Gastrocnemius medialis (tissue), 4 donors: ENCODE measurements at regions not wholly inside any gene's neighbourhood (a gene's known extent, or its start where the extent isn't known, plus 50 kb on each side); places are given as distances from the start of the nearest gene placed in this dataset.

Source experiments
- ATAC-seq, 2 donors: fragments of 150-250 bp; one replicate each; pipeline ENCODE4 v1.9.1; 2016
- DNase-seq, 2 donors: peaks; one replicate each; pipeline ENCODE4 v3.0.0-alpha.2; 2019
- H3K27ac ChIP-seq, 4 donors: fragments of 200-600 bp; sonication (generic); 1 replicate in 1 of 4; 2 replicates in 3 of 4; pipeline ENCODE4 v1.5.1; 2016 to 2018; ENCODE audit warnings: mild to moderate bottlenecking in 2 of 4, moderate library complexity in 1 of 4
- H3K27me3 ChIP-seq, 3 donors: fragments of 200-600 bp; sonication (generic) in 2 of 3; 1 replicate in 1 of 3; 2 replicates in 2 of 3; pipeline versions ENCODE4 v1.5.1 to v1.6.0; 2016 to 2019; ENCODE audit warnings: mild to moderate bottlenecking in 1 of 3, moderate library complexity in 1 of 3
- H3K36me3 ChIP-seq, 2 donors: fragments of 200-600 bp; sonication (generic) in 1 of 2; one replicate each; pipeline ENCODE4 v1.5.1; 2017 to 2018
- H3K4me1 ChIP-seq, 2 donors: fragments of 200-600 bp; sonication (generic) in 1 of 2; one replicate each; pipeline ENCODE4 v1.5.1; 2016 to 2017; ENCODE audit warnings: mild to moderate bottlenecking in 2 of 2
- H3K4me3 ChIP-seq, 4 donors: fragments of 200-600 bp; sonication (generic) in 3 of 4; 1 replicate in 1 of 4; 2 replicates in 3 of 4; pipeline ENCODE4 v1.5.1; 2016 to 2019; ENCODE audit warnings: mild to moderate bottlenecking in 2 of 4
- H3K9me3 ChIP-seq, 3 donors: fragments of 200-600 bp; sonication (generic) in 2 of 3; 1 replicate in 1 of 3; 2 replicates in 2 of 3; pipeline ENCODE4 v1.5.1; 2016 to 2019
- CTCF ChIP-seq, 5 experiments: fragments of 450-650 bp in 3 of 5; fragments of 200-600 bp in 2 of 5; sonication (generic) in 2 of 5; IDR thresholded peaks in 4 of 5; conservative IDR thresholded peaks in 1 of 5; 1 replicate in 4 of 5; 2 replicates in 1 of 5; pipeline ENCODE4 v1.5.1; 2016 to 2019; ENCODE audit warnings: antibody characterized with exemption in 5 of 5, mild to moderate bottlenecking in 3 of 5, moderate library complexity in 3 of 5
- POLR2A ChIP-seq, 2 donors: fragments of 450-650 bp; IDR thresholded peaks; one replicate each; pipeline ENCODE4 v1.6.1; 2017; ENCODE audit warnings: antibody characterized with exemption in 2 of 2, mild to moderate bottlenecking in 2 of 2, moderate library complexity in 2 of 2
- in situ Hi-C, 4 donors: fragments of 200-750 bp; cut with MboI; loops; one replicate each; pipeline versions ENCODE4 v1.15.0 to v1.8.0; 2017; ENCODE audit warnings: low sequenced_read_pairs in 4 of 4
- intact Hi-C: fragments of 100-400 bp; cut with DNase I; formaldehyde crosslinking; loops from one replicate; pipeline ENCODE4 v1.15.1; 2023; ENCODE audit warnings: low total_unique reads

GRCh38 chr17:65301184-65301583 is 164.0 kb downstream of the RGS9 start:
- TF ChIP-seq CTCF (IDR thresholded peaks at IDR 0.05 in 4 of 5, conservative IDR thresholded peaks at IDR 0.05 in 1 of 5) = no peak
- no peak for TF ChIP-seq POLR2A (IDR thresholded peaks at IDR 0.05)
- in situ Hi-C loops (no loop called here), intact Hi-C loops (no loop called here)
- Histone ChIP-seq H3K27me3 (no peaks in the 10 kb centered on the region), H3K36me3 (no peaks in the 10 kb centered on the region), H3K9me3 (no peaks in the 10 kb centered on the region), H3K27ac (no peak overlapping the region), H3K4me1 (no peaks in the 10 kb centered on the region), H3K4me3 (no peak overlapping the region)
- ATAC-seq (no peak), DNase-seq (no peak)

GRCh38 chr17:65297916-65298315 is 160.7 kb downstream of the RGS9 start:
- Histone ChIP-seq H3K27ac (peak overlapping the region in 1 of 4 donors; percentile 25), H3K36me3 (no peaks in the 10 kb centered on the region), H3K4me3 (no peak overlapping the region), H3K27me3 (no peaks in the 10 kb centered on the region), H3K9me3 (no peaks in the 10 kb centered on the region), H3K4me1 (peaks cover 4 to 6% of the 10 kb centered on the region in 2 donors)
- DNase-seq = no peak
- no peak for ATAC-seq
- intact Hi-C loops (loop anchor here (5.0 to 10.0 kb wide), 3 partner anchors 64 to 497 kb away; no protein-coding TSS in a partner anchor), in situ Hi-C loops (loop anchor here (5.0 to 25.0 kb wide), 4 partner anchors 257 to 867 kb away; no protein-coding TSS in a partner anchor)
- TF ChIP-seq CTCF (IDR thresholded peaks at IDR 0.05 in 4 of 5, conservative IDR thresholded peaks at IDR 0.05 in 1 of 5) (no peak), POLR2A (IDR thresholded peaks at IDR 0.05) (no peak)

GRCh38 chr17:65297384-65297783 is 160.2 kb downstream of the RGS9 start:
- intact Hi-C loops = loop anchor here (5.0 to 10.0 kb wide), 3 partner anchors 65 to 497 kb away; no protein-coding TSS in a partner anchor
- TF ChIP-seq CTCF (IDR thresholded peaks at IDR 0.05 in 4 of 5, conservative IDR thresholded peaks at IDR 0.05 in 1 of 5) = no peak
- TF ChIP-seq POLR2A (IDR thresholded peaks at IDR 0.05) = no peak
- H3K4me1 ChIP-seq = peaks cover 4 to 6% of the 10 kb centered on the region in 2 donors
- in situ Hi-C loops = loop anchor here (5.0 to 25.0 kb wide), 4 partner anchors 257 to 867 kb away; no protein-coding TSS in a partner anchor
- H3K27ac ChIP-seq = peak overlapping the region in 1 of 4 donors; percentile 25
- no peaks in the 10 kb centered on the region for H3K9me3 ChIP-seq
- H3K27me3 ChIP-seq = no peaks in the 10 kb centered on the region
- DNase-seq (no peak), ATAC-seq (peak in 1 of 2 donors; percentile 62)
- no peaks in the 10 kb centered on the region for H3K36me3 ChIP-seq
- no peak overlapping the region for H3K4me3 ChIP-seq

- DNase-seq (peak; percentile 17 to 52), ATAC-seq (peak; percentile 75 to 95)
- no peaks in the 10 kb centered on the region for H3K27me3 ChIP-seq
- no peak overlapping the region for H3K27ac ChIP-seq
- H3K4me3 ChIP-seq = no peak overlapping the region
- in situ Hi-C loops (loop anchor here (10.0 to 25.0 kb wide), 3 partner anchors 261 to 871 kb away; no protein-coding TSS in a partner anchor), intact Hi-C loops (loop anchor here (5.0 to 10.0 kb wide), 3 partner anchors 128 to 873 kb away; no protein-coding TSS in a partner anchor)
- TF ChIP-seq CTCF (IDR thresholded peaks at IDR 0.05 in 4 of 5, conservative IDR thresholded peaks at IDR 0.05 in 1 of 5) = peak; percentile 59 to 78 (median 74)
- no peak for TF ChIP-seq POLR2A (IDR thresholded peaks at IDR 0.05)
- no peaks in the 10 kb centered on the region for H3K9me3 ChIP-seq
- H3K4me1 ChIP-seq = peaks cover 4 to 6% of the 10 kb centered on the region in 2 donors
- H3K36me3 ChIP-seq = no peaks in the 10 kb centered on the region
Measured at GRCh38 chr17:65294181-65294719, 157.1 kb downstream of the RGS9 start.
